ENCODE measurements at regions not wholly inside any gene's neighbourhood (a gene's known extent, or its start where the extent isn't known, plus 50 kb on each side); places are given as distances from the start of the nearest gene placed in this dataset.
"Not testable (repeated sequence)": the region's sequence is repeated elsewhere in the genome, so short reads cannot be mapped to it uniquely, and the experiment has no call there.

DNA sequence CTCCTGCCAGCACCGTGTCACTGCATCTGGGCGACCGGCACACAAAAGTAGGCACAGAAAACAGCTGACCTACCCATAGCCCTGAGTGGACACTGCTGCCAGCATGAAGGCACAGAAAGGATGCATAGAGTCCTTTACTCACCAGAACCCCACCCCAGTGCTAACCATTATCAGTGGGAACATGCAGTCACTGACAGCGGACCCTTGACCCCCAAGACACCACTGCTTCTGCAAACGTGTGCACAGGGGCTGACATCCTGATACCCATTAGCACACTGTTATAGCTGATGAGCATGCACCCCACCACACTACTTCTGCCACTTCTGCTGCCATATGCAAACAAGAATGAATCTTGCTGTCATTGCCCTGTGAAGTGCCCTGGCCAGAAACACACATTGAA is 953.0 kb upstream of the NCAM2 start:
- TF ChIP-seq, protein P1, sequence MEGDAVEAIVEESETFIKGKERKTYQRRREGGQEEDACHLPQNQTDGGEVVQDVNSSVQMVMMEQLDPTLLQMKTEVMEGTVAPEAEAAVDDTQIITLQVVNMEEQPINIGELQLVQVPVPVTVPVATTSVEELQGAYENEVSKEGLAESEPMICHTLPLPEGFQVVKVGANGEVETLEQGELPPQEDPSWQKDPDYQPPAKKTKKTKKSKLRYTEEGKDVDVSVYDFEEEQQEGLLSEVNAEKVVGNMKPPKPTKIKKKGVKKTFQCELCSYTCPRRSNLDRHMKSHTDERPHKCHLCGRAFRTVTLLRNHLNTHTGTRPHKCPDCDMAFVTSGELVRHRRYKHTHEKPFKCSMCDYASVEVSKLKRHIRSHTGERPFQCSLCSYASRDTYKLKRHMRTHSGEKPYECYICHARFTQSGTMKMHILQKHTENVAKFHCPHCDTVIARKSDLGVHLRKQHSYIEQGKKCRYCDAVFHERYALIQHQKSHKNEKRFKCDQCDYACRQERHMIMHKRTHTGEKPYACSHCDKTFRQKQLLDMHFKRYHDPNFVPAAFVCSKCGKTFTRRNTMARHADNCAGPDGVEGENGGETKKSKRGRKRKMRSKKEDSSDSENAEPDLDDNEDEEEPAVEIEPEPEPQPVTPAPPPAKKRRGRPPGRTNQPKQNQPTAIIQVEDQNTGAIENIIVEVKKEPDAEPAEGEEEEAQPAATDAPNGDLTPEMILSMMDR (IDR thresholded peaks at IDR 0.05; ENCODE audit: low read depth, low read length): no peak
- no peak for TF ChIP-seq POLR2A (IDR thresholded peaks at IDR 0.05; ENCODE audit: extremely low read depth, insufficient read length)
- TF ChIP-seq MYC (IDR thresholded peaks at IDR 0.05; ENCODE audit: low read depth, low read length): no peak
- TF ChIP-seq, protein P2, sequence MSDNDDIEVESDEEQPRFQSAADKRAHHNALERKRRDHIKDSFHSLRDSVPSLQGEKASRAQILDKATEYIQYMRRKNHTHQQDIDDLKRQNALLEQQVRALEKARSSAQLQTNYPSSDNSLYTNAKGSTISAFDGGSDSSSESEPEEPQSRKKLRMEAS (IDR thresholded peaks at IDR 0.05; ENCODE audit: low read depth, low read length): no peak
- H3K4me3 ChIP-seq (ENCODE audit: low read depth, low read length): no peak overlapping the region
- no peak for DNase-seq (ENCODE audit: low read depth)

DNA sequence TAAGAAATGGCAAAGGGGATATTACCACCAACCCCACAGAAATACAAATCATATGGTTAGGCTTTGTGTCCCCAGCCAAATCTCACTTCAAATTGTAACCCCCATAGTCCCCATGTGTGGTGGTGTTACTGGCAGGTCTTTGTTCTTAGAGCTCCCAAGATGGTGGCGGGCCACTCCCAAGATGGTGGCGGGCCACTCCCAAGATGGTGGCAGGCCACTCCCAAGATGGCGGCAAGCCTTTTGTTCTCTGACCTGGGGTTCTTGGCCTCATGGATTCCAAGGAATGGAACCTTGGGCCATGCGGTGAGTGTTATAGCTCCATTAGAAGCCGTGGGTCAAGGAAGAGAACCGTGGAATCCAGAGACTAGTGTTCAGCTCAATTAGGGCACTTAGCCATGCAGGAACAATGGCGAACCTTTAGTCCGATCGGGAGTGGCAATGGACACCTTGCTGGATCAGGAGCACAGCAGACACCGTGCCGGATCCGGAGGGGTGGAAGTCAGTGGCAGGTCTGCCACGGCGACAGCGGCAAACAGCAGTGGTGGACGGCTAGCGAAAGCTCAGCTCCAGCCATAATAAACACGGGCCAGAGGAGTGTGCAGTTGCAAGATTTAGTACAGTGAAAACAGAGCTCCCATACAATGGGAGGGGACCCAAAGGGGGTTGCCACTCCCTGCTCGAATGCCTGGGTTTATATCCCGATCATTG is 949.9 kb upstream of the NCAM2 start:
- not testable (repeated sequence) for DNase-seq (ENCODE audit: low read depth); H3K4me3 ChIP-seq (ENCODE audit: low read depth, low read length)

DNA sequence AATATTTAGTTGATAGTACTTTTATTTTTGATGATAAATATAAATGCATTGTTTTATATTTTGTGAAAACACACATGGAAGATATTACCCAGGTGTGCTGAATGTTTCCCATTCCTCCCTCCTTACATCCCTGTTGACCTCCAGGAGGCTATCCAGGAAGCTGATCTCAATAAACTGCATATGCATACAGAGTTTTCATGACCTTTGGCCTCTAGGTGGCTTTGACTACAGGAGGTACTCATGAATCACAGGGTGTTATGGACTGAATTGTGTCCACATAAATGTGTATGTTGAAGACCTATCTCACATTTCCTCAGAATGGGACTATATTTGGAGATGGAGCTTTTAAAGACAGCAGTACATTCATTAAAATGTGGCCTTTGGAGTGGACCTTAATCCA is 914.9 kb upstream of the NCAM2 start:
- no peak for TF ChIP-seq POLR2A (IDR thresholded peaks at IDR 0.05; ENCODE audit: extremely low read depth, insufficient read length)
- TF ChIP-seq, protein P1 (IDR thresholded peaks at IDR 0.05; ENCODE audit: low read depth, low read length): no peak
- TF ChIP-seq, protein P2 (IDR thresholded peaks at IDR 0.05; ENCODE audit: low read depth, low read length): no peak
- no peak for TF ChIP-seq MYC (IDR thresholded peaks at IDR 0.05; ENCODE audit: low read depth, low read length)
- H3K4me3 ChIP-seq (ENCODE audit: low read depth, low read length): no peak overlapping the region
- DNase-seq (ENCODE audit: low read depth): no peak

DNA sequence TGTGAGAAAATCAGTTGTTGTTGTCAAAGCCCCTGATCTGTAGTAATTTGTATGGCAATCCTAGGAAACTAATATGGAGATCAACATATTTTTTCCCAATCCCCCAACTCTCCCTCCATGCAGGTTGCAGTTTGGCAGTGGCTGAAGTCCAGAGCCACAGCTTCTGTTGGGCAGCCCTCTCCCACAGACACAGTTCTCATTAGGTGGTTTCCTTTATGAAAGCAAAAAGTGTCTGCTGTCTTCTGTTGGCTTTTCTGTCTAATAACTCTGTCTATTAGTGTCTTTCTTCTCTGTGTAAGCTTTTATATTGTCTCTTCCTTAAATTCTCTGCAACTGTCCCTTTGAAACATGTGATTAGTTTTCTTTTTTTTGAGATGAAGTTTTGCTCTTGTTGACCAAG is 914.3 kb upstream of the NCAM2 start:
- TF ChIP-seq, protein P1 (IDR thresholded peaks at IDR 0.05; ENCODE audit: low read depth, low read length): no peak
- DNase-seq (ENCODE audit: low read depth): no peak

GRCh38 chr21:20086508-20086907 is 911.7 kb upstream of the NCAM2 start:
- no peak overlapping the region for H3K4me3 ChIP-seq (ENCODE audit: low read depth, low read length)
- TF ChIP-seq, protein P2 (IDR thresholded peaks at IDR 0.05; ENCODE audit: low read depth, low read length): no peak
- TF ChIP-seq MYC (IDR thresholded peaks at IDR 0.05; ENCODE audit: low read depth, low read length) (no peak), POLR2A (IDR thresholded peaks at IDR 0.05; ENCODE audit: extremely low read depth, insufficient read length) (no peak)
- TF ChIP-seq, protein P1 (IDR thresholded peaks at IDR 0.05; ENCODE audit: low read depth, low read length): no peak
- DNase-seq (ENCODE audit: low read depth): no peak

More for the DNA sequence above, 914.3 kb upstream of the NCAM2 start:
- H3K4me3 ChIP-seq (ENCODE audit: low read depth, low read length): no peak overlapping the region

DNA sequence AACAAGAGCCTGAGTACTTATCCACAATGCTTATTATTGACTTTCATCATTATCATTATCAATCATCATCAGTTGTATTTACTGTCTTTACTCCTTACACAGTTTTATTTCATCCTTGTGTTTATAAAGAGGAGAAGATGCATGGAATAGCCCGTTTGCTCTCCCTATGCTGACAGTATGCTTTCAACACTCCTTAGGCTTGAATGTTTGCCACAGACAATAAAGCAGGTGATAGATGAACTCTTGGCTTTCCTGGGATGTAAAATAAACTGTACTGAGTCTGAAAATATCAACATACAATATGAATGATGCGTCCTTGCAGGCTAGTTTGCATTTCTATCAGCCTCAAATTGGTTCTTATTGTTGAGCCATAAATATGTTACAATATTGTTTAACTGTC is 891.8 kb upstream of the NCAM2 start:
- no peak for DNase-seq (ENCODE audit: low read depth)
- H3K4me3 ChIP-seq (ENCODE audit: low read depth, low read length): no peak overlapping the region
- TF ChIP-seq, protein P1 (IDR thresholded peaks at IDR 0.05; ENCODE audit: low read depth, low read length): no peak
- TF ChIP-seq, protein P2 (IDR thresholded peaks at IDR 0.05; ENCODE audit: low read depth, low read length): no peak
- TF ChIP-seq MYC (IDR thresholded peaks at IDR 0.05; ENCODE audit: low read depth, low read length): no peak
- no peak for TF ChIP-seq POLR2A (IDR thresholded peaks at IDR 0.05; ENCODE audit: extremely low read depth, insufficient read length)
